HG02642 (cell line): ENCODE measurements at regions not wholly inside any gene's neighbourhood (a gene's known extent, or its start where the extent isn't known, plus 50 kb on each side); places are given as distances from the start of the nearest gene placed in this dataset.

Source experiments
- ATAC-seq: cut with Tn5 transposase; IDR thresholded peaks from one replicate; pipeline ENCODE4 v1.9.1; 2021; ENCODE audit warnings: mild to moderate bottlenecking; ENCODE audit not compliant: unreplicated experiment, poor library complexity

DNA sequence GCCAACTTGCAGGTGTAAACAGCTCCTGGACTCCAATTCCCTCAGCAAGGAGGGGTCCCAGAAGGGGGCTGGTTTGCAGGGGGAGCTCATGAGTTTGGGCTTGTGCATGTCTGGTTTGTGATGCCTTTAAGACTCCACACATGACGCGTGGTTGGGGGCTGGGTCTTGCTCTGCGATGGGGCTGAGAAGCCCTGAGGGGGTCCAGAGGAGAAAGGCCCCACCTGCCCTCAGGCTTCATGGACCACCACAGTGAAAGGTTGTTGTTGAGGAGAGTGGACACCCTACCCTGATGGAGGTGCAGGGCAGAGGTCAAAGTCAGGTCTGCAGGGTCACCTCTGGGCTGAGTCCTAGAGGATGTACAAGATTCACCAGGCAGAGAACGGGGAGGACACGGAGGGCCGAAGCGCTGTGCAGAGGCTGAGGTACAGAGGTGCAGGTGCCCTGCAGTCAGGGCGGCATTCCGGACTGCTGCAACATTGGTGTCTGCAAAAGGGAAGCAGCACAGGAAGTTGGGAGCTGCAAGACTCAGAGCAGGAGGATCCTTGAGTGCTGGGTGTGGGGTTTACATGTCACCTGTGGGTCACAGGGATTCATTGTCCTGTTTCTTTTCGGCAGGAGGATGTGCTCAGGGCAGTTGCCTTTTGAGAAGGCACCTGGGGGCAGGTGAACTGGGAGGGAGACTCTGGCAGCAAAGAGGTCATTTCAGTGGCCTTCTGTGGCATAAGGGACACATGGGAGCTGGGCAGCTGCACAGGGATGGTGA is 399.4 kb downstream of the PTPRU start:
- no peak for ATAC-seq

DNA sequence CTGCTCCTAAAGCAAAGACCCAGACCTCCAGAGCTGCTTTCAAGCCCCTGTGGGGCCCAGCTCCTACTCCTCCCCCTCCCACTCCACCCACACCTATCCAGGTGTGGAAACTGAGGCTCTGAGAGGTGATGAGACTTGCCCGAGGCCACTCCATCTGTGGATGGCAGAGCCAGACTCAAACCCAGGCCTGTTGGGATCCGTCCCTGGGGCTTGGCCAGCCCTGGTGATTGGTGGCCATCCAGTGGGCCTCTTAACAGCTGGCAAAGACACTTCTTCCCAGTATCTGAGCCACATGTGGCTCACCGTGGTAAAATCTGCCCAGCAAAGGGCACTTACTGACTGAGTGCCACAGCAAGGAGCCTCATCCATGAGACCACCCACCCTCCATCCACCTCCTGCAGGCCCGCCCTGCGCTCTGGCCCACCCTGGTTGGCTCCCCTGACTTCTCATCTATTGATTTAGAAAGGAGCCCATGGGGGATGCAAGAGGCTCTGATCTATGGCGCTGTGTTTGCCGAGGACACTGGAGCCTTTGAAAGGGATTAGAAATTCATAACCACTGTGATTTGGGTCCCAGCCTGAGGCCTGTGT is 398.5 kb downstream of the PTPRU start:
- ATAC-seq = no peak

DNA sequence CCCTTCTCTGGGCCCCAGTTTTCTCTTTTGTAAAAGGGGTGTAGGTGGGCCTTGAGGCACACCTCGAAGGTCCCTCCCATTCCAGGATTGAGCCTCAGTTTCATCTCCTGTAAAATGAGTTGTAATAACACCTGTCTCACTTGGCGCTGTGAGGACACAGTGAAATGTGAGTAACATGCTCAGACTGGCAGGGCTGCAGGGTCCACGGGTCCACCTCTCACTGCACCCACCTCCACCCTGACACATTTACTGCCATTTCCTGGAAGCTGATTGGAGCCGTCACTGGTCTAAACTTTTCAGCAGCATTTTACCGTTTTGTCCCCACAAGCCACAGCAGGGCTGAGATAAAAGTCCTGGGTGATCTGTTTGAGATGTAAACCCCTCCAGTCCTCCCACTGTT is 398.0 kb downstream of the PTPRU start:
- no peak for ATAC-seq

DNA sequence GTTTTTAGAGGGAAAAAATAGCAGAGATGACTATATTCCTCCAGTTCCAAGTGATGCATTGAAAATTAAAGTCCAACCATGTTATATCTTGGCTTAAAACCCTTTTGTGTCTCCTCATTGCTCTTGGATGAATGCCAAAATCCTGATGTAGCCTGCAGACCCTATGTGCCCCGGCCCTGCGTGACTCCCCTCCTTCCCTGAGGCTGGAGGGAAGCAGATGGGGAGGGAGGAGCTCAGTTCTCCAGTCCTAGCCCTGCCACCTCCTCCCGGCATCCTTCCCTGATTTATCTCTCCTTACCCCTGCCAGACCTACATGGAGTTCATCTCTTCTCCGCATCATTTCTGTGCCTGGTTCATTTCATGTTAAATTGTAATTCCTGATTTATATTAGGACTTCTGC is 397.4 kb downstream of the PTPRU start:
- ATAC-seq = no peak

DNA sequence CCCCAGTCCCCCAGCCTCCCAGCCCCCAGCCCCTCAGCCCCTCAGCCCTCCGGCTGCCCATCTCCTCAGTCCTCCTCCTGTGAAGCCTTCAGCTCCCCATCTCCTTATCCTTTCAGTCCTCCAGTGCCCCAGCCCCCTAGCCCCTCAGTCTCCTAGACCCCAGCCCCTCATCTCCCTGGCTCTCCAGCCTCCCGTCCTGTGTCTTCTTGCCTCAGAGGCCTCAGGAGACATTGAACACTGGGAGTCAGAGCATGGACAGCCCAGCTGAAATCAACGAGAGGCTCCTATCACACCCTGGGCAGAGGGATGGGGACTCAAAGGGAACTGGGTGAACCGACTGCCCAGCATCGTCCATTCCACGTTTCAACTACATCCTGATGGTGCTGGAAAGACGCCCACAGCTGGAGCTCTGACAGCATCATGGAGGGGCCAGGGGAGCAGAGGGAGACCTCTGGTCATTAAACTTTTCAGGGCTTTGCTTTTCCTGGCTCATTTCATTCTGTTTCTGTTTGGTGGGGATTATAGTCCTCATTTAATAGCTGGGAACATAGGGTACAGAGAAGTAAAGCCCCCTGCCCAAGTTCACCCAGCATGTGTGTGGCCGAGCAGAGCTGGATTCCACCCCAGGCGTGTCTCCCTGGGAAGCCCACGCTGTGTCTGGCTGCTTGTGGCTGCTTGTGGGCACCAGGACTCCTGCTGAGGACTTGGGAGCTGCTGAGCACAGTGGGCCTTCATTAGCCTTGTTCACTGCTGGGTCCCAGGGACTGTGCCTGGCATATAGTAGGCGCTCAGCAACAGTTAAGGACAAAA is 396.7 kb downstream of the PTPRU start:
- no peak for ATAC-seq

DNA sequence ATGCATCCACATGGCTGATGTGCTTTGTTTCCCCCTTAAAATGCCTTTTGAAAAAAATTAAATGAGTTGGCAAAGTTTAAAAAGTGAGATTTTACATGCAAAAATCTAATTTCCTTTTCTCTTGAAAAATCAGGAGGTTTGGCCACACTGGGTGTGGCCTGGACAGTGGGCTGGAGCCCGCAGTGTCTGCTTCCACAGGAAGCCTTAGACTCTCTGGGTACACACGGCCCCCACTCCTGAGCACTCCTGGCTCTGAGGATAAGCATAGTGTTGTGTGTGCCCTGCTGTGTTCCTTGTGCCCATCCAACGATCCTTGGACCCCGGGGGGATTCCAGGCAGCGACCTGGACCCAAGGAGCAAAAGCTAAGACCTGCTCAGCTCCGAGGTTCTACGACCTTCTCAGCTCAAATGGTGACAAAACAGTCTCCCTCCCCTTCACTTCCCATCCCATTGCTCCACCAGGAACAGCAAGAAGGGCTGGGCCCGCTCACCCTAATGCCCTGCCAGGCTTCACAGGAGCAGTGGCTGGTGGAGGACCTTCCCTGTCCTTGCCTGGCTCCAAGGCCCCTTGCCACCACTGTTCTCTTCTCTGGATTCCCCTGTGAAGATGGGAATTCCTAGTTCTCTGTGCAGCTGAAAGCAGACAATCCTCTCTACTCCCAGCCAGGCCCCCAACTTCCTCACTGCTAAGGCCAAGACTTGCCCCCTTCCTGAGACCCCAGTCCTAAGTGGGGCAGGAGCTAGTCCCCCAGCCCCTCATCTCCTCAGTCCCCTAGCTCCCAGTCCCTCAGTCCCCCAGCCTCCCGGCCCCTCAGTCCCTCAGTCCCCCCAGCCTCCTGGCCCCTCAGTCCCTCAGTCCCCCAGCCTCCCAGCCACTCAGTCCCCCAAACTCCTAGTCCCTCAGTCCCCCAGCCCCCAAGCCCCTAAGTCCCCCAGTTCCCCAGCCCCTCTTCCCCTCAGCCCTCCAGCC is 395.8 kb downstream of the PTPRU start:
- ATAC-seq = no peak

DNA sequence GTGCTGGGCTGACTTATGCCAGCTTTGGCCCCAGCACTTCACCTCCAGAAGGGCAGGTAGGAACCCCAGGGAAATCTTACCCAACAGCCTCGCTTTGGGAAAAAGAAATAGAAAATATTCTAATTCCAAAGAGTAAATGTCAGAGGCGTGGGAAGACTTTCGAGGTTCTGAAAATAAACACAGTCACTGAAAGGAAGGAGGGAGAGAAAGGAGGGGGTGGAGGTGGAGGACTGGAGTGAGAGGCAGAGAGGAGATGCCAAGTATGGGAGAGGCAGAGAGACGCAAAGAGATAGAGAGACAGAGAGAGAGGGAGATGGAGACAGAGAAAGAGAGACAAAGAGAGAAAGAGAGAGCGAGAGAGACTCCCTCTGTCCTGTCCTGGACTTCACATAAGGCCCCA is 395.0 kb downstream of the PTPRU start:
- ATAC-seq = no peak

DNA sequence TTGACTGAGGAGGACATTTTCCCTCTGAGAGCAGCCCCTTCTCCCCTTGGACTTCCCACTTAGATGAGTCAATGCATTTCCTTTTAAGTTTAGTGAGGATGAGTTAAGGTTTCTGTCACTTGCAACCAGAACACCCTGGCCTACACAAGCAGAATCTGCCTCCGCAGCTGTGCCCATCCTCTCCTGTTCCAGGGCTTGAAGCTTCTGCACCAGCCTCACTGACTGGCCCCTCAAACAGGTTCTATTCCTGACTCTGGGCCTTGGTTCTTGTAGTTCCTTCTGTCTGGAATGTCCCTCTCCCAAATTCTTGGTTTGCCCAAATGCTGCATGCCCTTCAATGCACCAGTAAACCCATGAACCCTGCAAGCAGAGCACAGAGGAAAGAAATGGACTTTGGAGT is 394.4 kb downstream of the PTPRU start:
- no peak for ATAC-seq

DNA sequence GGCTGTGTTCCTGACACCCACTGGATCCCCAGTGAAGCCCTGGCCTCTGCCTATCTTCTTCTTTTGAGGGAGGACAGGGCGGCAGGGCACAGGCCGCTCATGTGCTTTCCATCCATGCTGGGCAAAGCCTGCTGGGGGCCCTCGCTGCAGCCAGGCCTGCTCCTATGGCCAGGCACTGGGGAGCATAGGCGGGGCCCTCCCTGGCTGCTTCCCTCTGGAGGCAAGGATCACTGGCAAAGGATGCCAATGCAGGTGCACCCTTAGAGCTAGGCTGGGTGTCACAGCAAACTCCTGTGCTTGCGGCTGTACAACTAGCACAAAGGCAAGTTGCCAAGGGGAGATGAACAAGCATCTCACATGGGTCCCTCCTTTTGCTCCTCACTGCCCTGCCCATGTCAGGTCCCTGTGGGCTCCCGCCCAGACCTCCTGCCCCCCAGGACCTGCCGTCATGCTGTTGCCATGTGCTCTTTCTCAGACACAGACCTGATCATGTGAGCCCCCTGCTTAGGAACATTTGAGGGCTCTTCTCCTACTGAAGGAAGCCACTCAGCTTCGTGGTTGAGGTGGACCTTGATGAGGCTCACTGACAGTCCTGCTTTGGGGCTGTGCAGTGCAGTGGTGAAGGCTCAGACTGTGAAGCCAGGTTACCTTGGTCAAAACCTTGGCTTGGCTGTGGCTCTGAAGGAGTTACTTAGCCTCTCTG is 393.6 kb downstream of the PTPRU start:
- ATAC-seq = no peak

DNA sequence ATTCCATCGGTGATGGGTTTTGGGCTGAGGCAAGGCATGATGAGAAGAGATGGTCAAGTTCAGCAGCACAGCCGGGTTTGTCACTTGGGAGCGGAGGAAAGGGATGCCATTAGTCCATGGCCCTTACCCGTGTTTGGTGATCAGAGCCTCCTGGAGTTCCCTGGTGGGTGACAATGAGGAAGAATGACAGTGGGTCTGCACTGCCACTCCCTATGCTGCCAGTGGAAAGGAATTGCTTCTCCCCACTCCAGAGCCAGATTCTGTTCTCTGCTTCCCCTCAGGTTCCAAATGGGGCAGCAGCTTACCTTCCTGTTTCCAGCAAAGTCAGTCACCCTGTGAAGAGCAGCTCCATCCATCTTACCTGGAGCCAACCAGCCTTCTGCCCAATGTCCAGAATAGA is 393.1 kb downstream of the PTPRU start:
- no peak for ATAC-seq

DNA sequence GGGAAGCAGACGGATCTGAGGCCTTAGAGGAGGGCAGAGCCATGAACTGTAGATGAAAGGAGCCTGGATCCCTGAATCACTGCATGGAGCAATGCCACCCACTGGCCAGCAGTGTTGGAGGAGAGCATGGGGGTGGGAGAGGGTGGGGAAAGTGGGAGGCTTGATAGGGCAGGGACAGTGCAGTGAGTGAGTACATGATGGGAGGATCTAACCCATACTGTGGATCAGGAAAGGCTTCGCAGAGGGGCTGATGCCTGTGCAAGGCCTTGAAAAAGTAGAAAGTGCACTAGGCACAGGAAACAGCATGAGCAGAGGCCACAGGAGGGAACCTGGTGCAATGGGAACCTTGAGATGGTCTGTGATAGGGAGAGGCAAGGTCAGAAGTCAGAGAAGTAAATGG is 391.9 kb downstream of the PTPRU start:
- ATAC-seq = no peak

DNA sequence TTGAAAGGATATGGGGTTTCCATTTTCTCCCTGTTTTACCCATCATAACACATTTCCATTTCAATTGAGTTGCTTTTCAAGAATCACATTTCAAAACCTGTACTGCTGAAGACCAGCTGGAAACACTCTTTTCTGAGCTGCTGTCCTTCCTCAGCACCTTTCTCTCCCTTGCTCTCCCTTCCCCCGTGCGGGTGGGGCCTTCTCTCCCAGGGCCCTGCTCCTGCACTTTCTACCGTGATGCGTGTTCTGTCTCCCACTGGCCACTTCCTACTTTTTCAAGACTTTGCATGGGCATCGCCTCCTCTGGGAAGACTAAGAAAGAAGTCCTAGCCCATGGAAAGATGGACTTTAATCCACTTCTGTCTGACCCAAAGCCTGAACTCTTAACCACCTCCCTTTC is 390.4 kb downstream of the PTPRU start:
- ATAC-seq = no peak

DNA sequence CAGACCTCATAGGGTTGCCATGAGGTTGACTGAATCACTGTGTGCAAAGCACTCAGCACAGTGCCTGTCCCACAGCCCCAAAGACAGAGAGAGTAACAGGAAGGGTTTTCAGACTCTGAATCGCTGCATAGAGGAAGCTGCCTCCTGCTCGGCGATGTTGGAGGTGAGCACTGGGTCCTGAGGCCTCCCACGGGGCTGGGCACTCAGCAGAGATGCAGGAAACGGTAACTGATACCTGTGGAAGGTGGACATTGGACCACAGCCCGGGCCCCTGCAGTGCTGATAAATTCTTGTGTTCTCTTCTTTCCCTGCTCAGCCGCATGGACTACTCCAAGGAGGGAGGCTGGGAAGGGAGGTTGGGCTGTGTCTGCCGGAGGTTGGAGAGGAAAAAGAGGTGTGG is 389.7 kb downstream of the PTPRU start:
- no peak for ATAC-seq

DNA sequence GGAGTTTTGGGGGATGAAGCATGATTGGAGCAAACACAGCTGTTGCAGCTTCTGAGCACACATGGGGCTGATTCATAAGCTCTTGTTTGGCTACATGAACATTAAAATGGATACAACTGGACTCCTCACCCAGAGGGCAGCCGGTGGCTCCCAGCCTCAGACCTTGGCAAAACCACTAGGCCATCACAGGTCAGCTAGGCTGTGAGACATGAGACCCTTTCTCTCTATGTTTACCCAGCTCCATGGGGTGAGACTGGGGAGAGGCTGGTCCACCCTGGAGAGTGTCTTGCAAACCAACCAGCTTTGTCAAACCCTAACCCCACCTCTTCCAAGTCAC is 388.7 kb downstream of the PTPRU start:
- ATAC-seq = no peak

DNA sequence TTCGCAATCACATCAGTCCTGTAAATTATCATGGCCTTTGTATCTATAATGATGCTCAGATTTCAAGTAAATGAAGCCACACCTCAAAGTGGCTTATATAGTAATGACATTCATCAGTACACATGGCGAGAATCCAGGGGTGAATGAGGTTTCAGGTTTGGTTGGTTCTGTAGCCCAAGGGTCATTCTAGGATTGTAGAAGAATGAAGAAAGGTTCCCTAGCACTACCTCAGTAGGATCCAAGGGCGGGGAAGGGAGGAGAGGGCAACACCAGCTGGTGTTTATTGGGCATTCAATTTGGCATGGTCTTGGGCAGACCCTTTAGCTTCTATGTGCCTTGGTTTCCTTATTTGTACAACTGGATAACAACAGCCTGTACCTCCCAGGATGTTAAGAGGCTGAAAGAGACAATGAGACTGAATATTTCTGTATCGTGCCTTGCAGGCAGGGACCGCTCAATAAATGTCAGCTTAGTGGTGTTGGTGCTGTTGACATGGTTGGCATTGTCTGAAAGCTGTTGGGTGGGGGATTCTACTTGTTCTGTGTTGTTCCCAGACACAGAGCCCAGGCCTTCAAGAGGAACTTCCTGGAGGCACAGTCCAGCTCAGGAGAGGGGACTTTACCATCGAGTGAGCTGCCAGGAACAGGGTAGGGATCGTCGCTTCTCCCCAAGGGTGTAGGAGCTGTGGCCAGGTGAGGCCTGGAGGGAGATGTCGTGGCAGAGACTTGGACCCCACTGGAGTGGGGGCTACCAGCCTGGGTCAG is 388.2 kb downstream of the PTPRU start:
- ATAC-seq = no peak

DNA sequence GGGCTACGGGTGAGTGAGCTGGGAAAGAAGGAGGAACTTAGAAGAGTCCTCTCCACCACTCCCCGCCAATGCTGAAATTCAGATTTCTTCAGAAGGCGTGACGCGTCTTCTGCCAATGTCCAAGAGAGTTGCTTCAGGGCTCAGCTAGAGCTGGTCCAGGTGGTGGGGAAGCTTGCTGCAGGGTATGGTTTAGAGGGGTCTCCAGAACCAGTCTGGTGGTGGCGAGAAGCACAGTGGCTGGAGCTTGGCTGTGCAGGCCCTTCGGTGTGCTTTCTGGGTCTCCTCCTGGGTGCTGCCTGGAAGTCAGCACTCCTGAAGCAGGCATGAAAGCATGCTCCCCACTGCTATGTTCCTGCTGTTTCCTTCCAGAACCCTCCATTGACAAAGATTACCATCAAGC is 387.2 kb downstream of the PTPRU start:
- ATAC-seq = no peak

DNA sequence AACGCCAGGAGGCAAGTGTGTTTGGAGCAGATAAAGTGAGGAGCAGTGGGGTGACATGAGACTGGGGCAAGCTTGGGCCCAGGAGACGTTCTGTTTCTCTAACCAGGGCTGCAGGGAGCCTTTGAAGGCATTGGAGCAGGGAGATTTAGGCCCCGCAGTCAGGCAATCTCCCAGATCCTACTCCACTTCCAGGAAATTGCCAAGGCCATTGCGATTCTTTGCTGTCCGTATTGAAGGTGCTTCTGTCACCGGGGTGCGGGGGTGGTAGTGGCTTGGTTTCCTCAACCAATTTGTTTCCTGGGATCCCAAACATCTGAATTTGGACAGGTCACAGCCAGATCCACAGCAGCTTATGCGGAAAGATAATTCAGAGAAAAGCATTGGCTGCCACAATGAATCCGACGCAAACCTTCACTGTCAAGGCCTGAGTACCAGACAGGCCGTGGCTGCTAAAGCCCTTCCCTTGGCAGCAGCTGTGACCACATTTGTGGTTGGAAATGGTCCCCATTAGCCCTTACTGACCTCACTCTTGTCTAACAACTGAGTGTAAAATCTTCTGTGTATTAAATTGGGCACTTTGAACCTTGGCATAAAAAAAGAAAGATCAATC is 385.6 kb downstream of the PTPRU start:
- ATAC-seq = no peak

DNA sequence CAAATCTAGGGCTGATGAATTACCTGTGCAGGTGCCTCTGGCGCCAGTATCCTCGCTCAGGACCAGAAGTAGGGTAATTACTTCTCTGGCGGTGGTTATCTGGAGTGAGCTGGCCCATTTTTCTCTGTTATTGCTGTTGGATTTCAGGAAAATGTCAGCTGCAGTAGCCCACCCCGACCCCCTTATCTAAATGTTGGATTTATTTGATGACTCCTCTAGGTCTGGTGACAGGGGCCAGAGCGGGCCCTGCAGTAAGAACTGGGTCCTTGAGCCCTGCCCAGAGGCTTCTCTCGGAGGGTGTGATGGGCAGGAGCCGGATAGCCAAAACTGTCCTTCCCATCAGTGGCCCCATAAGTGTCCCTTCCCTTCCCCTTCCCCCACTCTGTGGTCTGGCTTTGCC is 384.3 kb downstream of the PTPRU start:
- no peak for ATAC-seq

DNA sequence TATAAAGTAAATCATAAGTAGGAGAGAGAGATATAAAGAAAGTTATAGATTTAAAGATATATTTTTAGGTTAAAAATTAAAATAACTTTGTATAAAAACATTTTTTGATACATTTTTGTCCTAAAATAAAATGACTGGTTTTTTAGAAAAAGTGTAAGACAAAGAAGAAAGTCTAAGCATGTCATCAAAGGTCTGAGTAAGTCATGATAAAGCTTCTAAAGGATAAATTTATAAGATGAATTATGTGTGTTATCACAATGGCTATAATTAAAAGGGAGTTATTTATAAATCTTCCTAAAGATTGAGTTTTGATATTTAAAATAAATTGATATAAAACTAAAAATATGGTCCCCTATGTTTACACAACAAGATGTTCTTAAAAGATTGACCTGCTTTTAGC is 370.9 kb downstream of the PTPRU start:
- no peak for ATAC-seq
